Natural killer cell (primary cell): ENCODE measurements at regions not wholly inside any gene's neighbourhood (a gene's known extent, or its start where the extent isn't known, plus 50 kb on each side); places are given as distances from the start of the nearest gene placed in this dataset.

Source experiments
- ATAC-seq, 3 donors: fragments of 150-1000 bp in 2 of 3; fragments of 200-7000 bp in 1 of 3; cut with Tn5 transposase; 1 replicate in 1 of 3; 2 replicates in 2 of 3; pipeline ENCODE4 v1.10.0; 2021; ENCODE audit warnings: mild to moderate bottlenecking in 2 of 3, moderate library complexity in 2 of 3
- DNase-seq, 2 donors: peaks; one replicate each; pipeline versions ENCODE4 v3.0.0 to v3.0.0-alpha.2; 2013 to 2021; ENCODE audit warnings: mixed read lengths in 1 of 2
- H3K27ac ChIP-seq: one replicate; pipeline ENCODE4 v1.5.1; 2013; ENCODE audit warnings: mild to moderate bottlenecking, low read length
- H3K27me3 ChIP-seq: one replicate; pipeline ENCODE4 v1.6.1; 2013; ENCODE audit warnings: low read length; ENCODE audit not compliant: control insufficient read depth, insufficient read depth
- H3K36me3 ChIP-seq: one replicate; pipeline ENCODE4 v1.6.1; 2013; ENCODE audit warnings: low read length; ENCODE audit not compliant: control insufficient read depth, insufficient read depth
- H3K4me1 ChIP-seq: one replicate; pipeline ENCODE4 v1.6.1; 2013; ENCODE audit warnings: low read length; ENCODE audit not compliant: control insufficient read depth, insufficient read depth
- H3K4me3 ChIP-seq: one replicate; pipeline ENCODE4 v1.5.1; 2013; ENCODE audit warnings: low read length
- H3K9me3 ChIP-seq: one replicate; pipeline ENCODE4 v1.6.1; 2013; ENCODE audit warnings: low read length; ENCODE audit not compliant: control insufficient read depth, insufficient read depth
- H3K27ac Mint-ChIP-seq, 2 donors: one replicate each; pipeline ENCODE4 v1.8.0; 2022; ENCODE audit warnings: mild to moderate bottlenecking in 2 of 2, mixed read lengths in 2 of 2, moderate library complexity in 1 of 2
- H3K27me3 Mint-ChIP-seq, 2 donors: one replicate each; pipeline ENCODE4 v1.8.0; 2022; ENCODE audit warnings: low read depth in 2 of 2, mixed read lengths in 2 of 2
- H3K36me3 Mint-ChIP-seq: one replicate; pipeline ENCODE4 v1.8.0; 2022; ENCODE audit warnings: mixed read lengths
- H3K4me1 Mint-ChIP-seq, 2 donors: one replicate each; pipeline ENCODE4 v1.8.0; 2022; ENCODE audit warnings: mixed read lengths in 2 of 2
- H3K4me3 Mint-ChIP-seq: one replicate; pipeline ENCODE4 v1.8.0; 2022; ENCODE audit warnings: mild to moderate bottlenecking, moderate library complexity, mixed read lengths
- H3K9me3 Mint-ChIP-seq, 2 donors: one replicate each; pipeline ENCODE4 v1.8.0; 2022; ENCODE audit warnings: mixed read lengths in 2 of 2
- CTCF ChIP-seq: fragments of 200-600 bp; IDR thresholded peaks from one replicate; pipeline ENCODE4 v1.8.0; 2022; ENCODE audit warnings: antibody characterized with exemption
- WGBS: methylation state at CpG from one replicate; pipeline ENCODE4 v1.1.7; 2013; ENCODE audit warnings: missing lambda C conversion rate; ENCODE audit not compliant: insufficient coverage; 5-methylcytosine and 5-hydroxymethylcytosine counted together
- intact Hi-C: fragments of 100-400 bp; cut with micrococcal nuclease; formaldehyde crosslinking; loops from one replicate; pipeline ENCODE4 v1.14.2; 2022

- no peaks in the 10 kb centered on the region for H3K9me3 ChIP-seq
- Mint-ChIP-seq H3K36me3 (no peaks in the 10 kb centered on the region), H3K4me1 (no peaks in the 10 kb centered on the region)
Measured at GRCh38 chr6:95797054-95797453, 218.7 kb upstream of the FUT9 start.

DNA sequence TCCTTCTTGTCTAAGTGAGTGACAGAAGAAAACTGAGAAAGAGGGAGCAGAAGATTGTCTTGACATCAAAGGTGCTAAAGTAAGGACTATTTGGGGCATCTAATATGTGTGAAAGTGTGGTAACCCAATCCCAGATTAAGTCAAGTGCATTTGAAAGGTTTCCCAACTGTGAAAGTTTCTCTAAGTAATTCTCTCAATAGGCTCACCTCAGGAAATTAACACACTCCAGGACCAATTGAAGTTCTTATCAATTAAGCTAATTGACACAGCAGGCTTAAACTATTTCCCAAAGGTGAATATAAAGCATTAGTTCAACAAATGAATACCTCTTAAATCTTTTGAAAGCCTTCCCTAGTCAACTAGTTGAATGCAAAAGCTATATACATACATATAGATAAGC, 212.8 kb upstream of the FUT9 start:
- ATAC-seq (no peak), DNase-seq (no peak)
- no peak for TF ChIP-seq CTCF
- no peaks in the 10 kb centered on the region for H3K27me3 ChIP-seq
- intact Hi-C loops = no loop called here
- H3K4me1 ChIP-seq = no peaks in the 10 kb centered on the region
- Mint-ChIP-seq H3K36me3 (no peaks in the 10 kb centered on the region), H3K27ac (no peak overlapping the region), H3K9me3 (peaks cover 0 to 10% of the 10 kb centered on the region in 2 donors), H3K27me3 (no peaks in the 10 kb centered on the region), H3K4me1 (no peaks in the 10 kb centered on the region), H3K4me3 (no peak overlapping the region)
- no peak overlapping the region for H3K4me3 ChIP-seq
- no peaks in the 10 kb centered on the region for H3K9me3 ChIP-seq
- H3K36me3 ChIP-seq = no peaks in the 10 kb centered on the region
- H3K27ac ChIP-seq = no peak overlapping the region

More at GRCh38 chr6:95797054-95797453, 218.7 kb upstream of the FUT9 start:
- Histone ChIP-seq H3K36me3 (no peaks in the 10 kb centered on the region), H3K27me3 (no peaks in the 10 kb centered on the region), H3K4me1 (no peaks in the 10 kb centered on the region), H3K4me3 (no peak overlapping the region), H3K27ac (no peak overlapping the region)
- intact Hi-C loops = no loop called here
- H3K4me3 Mint-ChIP-seq = no peak overlapping the region
- ATAC-seq (no peak), DNase-seq (no peak)
- no peaks in the 10 kb centered on the region for H3K27me3 Mint-ChIP-seq
- no peak for TF ChIP-seq CTCF
- H3K27ac Mint-ChIP-seq = no peak overlapping the region
- 84% methylated on average over 2 of the region's 2 CpGs for WGBS
- H3K9me3 Mint-ChIP-seq = peaks cover 14 to 15% of the 10 kb centered on the region in 2 donors

GRCh38 chr6:95803889-95804288, 211.9 kb upstream of the FUT9 start:
- DNase-seq (no peak), ATAC-seq (no peak)
- Mint-ChIP-seq H3K4me3 (no peak overlapping the region), H3K27me3 (no peaks in the 10 kb centered on the region), H3K36me3 (no peaks in the 10 kb centered on the region), H3K4me1 (no peaks in the 10 kb centered on the region), H3K27ac (no peak overlapping the region), H3K9me3 (peaks cover 4 to 10% of the 10 kb centered on the region in 2 donors)
- Histone ChIP-seq H3K36me3 (no peaks in the 10 kb centered on the region), H3K27ac (no peak overlapping the region), H3K9me3 (no peaks in the 10 kb centered on the region), H3K27me3 (no peaks in the 10 kb centered on the region), H3K4me1 (no peaks in the 10 kb centered on the region), H3K4me3 (no peak overlapping the region)
- intact Hi-C loops = no loop called here
- TF ChIP-seq CTCF = no peak

DNA sequence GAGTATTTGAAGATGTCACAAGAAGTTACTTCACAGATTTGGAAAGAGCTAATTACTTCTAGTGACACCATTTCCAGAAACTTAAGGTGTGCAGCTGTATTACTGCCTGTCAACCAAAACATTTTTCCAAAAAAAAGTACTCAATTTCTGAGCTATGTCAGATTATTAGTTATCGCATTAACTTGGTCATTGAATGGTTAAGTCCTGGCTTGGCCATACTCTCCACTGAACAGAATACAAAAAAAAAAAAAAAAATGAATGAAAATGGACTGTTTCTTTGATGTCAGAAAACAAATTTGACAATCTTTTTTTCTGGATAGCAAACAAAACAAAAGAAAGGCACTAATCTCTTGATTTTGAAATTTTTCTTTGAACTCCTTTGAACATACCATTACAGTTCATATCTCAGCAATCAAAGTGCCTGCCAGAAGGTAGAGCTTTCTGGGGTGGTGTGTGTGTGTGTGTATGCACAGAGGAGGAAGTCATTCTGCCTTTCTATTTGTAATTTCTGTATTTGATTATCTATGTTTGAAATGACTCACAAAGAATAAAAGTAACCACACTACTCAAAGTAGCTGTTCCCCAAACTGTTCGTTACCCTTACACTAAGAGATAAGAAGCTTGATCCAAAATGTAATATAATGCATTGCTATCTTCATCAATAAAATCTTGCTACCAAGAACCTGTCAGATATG, 210.8 kb upstream of the FUT9 start:
- Histone ChIP-seq H3K4me1 (no peaks in the 10 kb centered on the region), H3K27me3 (no peaks in the 10 kb centered on the region), H3K27ac (no peak overlapping the region), H3K9me3 (no peaks in the 10 kb centered on the region), H3K4me3 (no peak overlapping the region), H3K36me3 (no peaks in the 10 kb centered on the region)
- H3K36me3 Mint-ChIP-seq = no peaks in the 10 kb centered on the region
- peaks cover 4 to 10% of the 10 kb centered on the region in 2 donors for H3K9me3 Mint-ChIP-seq
- no peak for DNase-seq
- ATAC-seq = no peak
- no peaks in the 10 kb centered on the region for H3K4me1 Mint-ChIP-seq
- 100% methylated on average over 1 of the region's 2 CpGs for WGBS
- H3K27ac Mint-ChIP-seq = no peak overlapping the region
- H3K4me3 Mint-ChIP-seq = no peak overlapping the region
- intact Hi-C loops = no loop called here
- TF ChIP-seq CTCF = no peak
- no peaks in the 10 kb centered on the region for H3K27me3 Mint-ChIP-seq
